A549 (cell line): ENCODE measurements at regions not wholly inside any gene's neighbourhood (a gene's known extent, or its start where the extent isn't known, plus 50 kb on each side); places are given as distances from the start of the nearest gene placed in this dataset.

Experiments
- CEBPB ChIP-seq, 2 experiments: fragments of >200 bp in 1 of 2; sonication (Bioruptor Twin) in 1 of 2; formaldehyde crosslinking in 1 of 2; IDR thresholded peaks; 2 replicates each; pipeline ENCODE4 v1.6.1; 2012 to 2016
- EP300 ChIP-seq, 2 experiments: fragments of >200 bp; sonication (Bioruptor Twin); formaldehyde crosslinking; IDR thresholded peaks; 2 replicates in 1 of 2; 3 replicates in 1 of 2; pipeline ENCODE4 v1.6.1; 2016 to 2017
- NR3C1 ChIP-seq: fragments of >200 bp; sonication (Bioruptor Twin); formaldehyde crosslinking; IDR thresholded peaks from 3 replicates; pipeline ENCODE4 v1.6.1; 2017
- POLR2A ChIP-seq: IDR thresholded peaks from 2 replicates; pipeline ENCODE4 v1.6.1; 2012; ENCODE audit warnings: mild to moderate bottlenecking, low read length
- RCOR1 ChIP-seq: fragments of 150-350 bp; IDR thresholded peaks from 2 replicates; pipeline ENCODE4 v1.6.1; 2014; ENCODE audit warnings: antibody characterized with exemption, low read length, low read depth
- TF ChIP-seq, protein P1 (sequence below): fragments of >200 bp; sonication (Bioruptor Twin); formaldehyde crosslinking; IDR thresholded peaks from 3 replicates; pipeline ENCODE4 v1.5.1; 2016
- TF ChIP-seq, protein P2 (sequence below): fragments of 200-600 bp; sonication (generic); IDR thresholded peaks from 2 replicates; pipeline ENCODE4 v1.6.1; 2016; ENCODE audit warnings: antibody characterized with exemption, mild to moderate bottlenecking, moderate library complexity

DNA sequence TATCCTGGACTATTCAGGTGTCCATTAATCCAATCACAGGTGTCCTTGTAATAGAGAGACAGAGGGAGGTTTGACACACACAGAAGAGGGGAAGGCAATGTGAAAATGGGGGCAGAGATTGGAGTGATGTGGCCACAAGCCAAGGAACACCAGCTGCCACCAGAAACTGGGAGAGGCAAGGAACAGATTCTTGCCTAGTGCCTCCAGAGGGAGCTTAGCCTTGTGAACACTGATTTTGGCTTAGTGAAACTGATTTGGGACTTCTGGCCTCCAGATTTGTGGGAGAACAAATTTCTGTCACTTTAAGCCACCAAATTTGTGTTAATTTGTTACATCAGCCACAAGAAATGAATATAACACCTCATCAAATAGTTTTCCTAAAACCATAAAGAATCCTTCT lies 416.2 kb downstream of the ENC1 start:
- TF ChIP-seq, protein P1, sequence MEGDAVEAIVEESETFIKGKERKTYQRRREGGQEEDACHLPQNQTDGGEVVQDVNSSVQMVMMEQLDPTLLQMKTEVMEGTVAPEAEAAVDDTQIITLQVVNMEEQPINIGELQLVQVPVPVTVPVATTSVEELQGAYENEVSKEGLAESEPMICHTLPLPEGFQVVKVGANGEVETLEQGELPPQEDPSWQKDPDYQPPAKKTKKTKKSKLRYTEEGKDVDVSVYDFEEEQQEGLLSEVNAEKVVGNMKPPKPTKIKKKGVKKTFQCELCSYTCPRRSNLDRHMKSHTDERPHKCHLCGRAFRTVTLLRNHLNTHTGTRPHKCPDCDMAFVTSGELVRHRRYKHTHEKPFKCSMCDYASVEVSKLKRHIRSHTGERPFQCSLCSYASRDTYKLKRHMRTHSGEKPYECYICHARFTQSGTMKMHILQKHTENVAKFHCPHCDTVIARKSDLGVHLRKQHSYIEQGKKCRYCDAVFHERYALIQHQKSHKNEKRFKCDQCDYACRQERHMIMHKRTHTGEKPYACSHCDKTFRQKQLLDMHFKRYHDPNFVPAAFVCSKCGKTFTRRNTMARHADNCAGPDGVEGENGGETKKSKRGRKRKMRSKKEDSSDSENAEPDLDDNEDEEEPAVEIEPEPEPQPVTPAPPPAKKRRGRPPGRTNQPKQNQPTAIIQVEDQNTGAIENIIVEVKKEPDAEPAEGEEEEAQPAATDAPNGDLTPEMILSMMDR, result no peak
- TF ChIP-seq NR3C1 (no peak), RCOR1 (no peak), EP300 (IDR thresholded peaks at IDR 0.05) (no peak), CEBPB (IDR thresholded peaks at IDR 0.05) (no peak), POLR2A (no peak)
- TF ChIP-seq, protein P2, sequence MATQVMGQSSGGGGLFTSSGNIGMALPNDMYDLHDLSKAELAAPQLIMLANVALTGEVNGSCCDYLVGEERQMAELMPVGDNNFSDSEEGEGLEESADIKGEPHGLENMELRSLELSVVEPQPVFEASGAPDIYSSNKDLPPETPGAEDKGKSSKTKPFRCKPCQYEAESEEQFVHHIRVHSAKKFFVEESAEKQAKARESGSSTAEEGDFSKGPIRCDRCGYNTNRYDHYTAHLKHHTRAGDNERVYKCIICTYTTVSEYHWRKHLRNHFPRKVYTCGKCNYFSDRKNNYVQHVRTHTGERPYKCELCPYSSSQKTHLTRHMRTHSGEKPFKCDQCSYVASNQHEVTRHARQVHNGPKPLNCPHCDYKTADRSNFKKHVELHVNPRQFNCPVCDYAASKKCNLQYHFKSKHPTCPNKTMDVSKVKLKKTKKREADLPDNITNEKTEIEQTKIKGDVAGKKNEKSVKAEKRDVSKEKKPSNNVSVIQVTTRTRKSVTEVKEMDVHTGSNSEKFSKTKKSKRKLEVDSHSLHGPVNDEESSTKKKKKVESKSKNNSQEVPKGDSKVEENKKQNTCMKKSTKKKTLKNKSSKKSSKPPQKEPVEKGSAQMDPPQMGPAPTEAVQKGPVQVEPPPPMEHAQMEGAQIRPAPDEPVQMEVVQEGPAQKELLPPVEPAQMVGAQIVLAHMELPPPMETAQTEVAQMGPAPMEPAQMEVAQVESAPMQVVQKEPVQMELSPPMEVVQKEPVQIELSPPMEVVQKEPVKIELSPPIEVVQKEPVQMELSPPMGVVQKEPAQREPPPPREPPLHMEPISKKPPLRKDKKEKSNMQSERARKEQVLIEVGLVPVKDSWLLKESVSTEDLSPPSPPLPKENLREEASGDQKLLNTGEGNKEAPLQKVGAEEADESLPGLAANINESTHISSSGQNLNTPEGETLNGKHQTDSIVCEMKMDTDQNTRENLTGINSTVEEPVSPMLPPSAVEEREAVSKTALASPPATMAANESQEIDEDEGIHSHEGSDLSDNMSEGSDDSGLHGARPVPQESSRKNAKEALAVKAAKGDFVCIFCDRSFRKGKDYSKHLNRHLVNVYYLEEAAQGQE, result no peak
